Esophagus squamous epithelium (tissue), 5 donors: ENCODE measurements at regions not wholly inside any gene's neighbourhood (a gene's known extent, or its start where the extent isn't known, plus 50 kb on each side); places are given as distances from the start of the nearest gene placed in this dataset.

Experiments used
- DNase-seq: peaks from one replicate; lab custom pipeline; 2025; lab: John Stamatoyannopoulos, UW
- H3K27ac ChIP-seq, 4 donors: fragments of 200-600 bp; sonication (generic); one replicate each; pipeline ENCODE4 v1.5.1; 2016 to 2019; ENCODE audit warnings: mild to moderate bottlenecking in 1 of 4
- H3K27me3 ChIP-seq, 4 donors: fragments of 200-600 bp; sonication (generic); 1 replicate in 3 of 4; 2 replicates in 1 of 4; pipeline versions ENCODE4 v1.5.1 to v1.6.0; 2017 to 2021; ENCODE audit warnings: antibody characterized with exemption in 1 of 4
- H3K36me3 ChIP-seq, 3 donors: fragments of 200-600 bp; sonication (generic); one replicate each; pipeline ENCODE4 v1.5.1; 2016 to 2019
- H3K4me1 ChIP-seq, 3 donors: fragments of 200-600 bp; sonication (generic); one replicate each; pipeline ENCODE4 v1.5.1; 2017 to 2019
- H3K4me3 ChIP-seq, 4 donors: fragments of 200-600 bp; sonication (generic); 1 replicate in 3 of 4; 2 replicates in 1 of 4; pipeline ENCODE4 v1.5.1; 2016 to 2019; ENCODE audit warnings: mild to moderate bottlenecking in 2 of 4, moderate library complexity in 1 of 4
- H3K9me3 ChIP-seq, 3 donors: fragments of 200-600 bp; sonication (generic); one replicate each; pipeline ENCODE4 v1.5.1; 2016 to 2019
- CTCF ChIP-seq, 6 experiments: fragments of 450-650 bp in 4 of 6; fragments of 200-600 bp in 2 of 6; sonication (generic) in 2 of 6; IDR thresholded peaks; one replicate each; pipeline ENCODE4 v1.5.1; 2016 to 2019; ENCODE audit warnings: antibody characterized with exemption in 6 of 6, mild to moderate bottlenecking in 4 of 6, moderate library complexity in 4 of 6
- POLR2A ChIP-seq, 4 donors: fragments of 450-650 bp; IDR thresholded peaks; one replicate each; pipeline ENCODE4 v1.6.1; 2017; ENCODE audit warnings: antibody characterized with exemption in 4 of 4, mild to moderate bottlenecking in 4 of 4, moderate library complexity in 3 of 4
- WGBS, 2 donors: methylation state at CpG; one replicate each; pipeline ENCODE4 v1.1.5; 2018; 5-methylcytosine and 5-hydroxymethylcytosine counted together
- intact Hi-C: fragments of 100-400 bp; cut with DNase I; formaldehyde crosslinking; loops from one replicate; pipeline ENCODE4 v1.15.0; 2022
- donor health status: DM: yes; HTN: yes; CAD: no.

- TF ChIP-seq CTCF (IDR thresholded peaks at IDR 0.05) (no peak), POLR2A (IDR thresholded peaks at IDR 0.05) (no peak)
- WGBS, 2 donors: 37 to 55% methylated on average over 18 to 28 of the region's 39 CpGs
- intact Hi-C loops: no loop called here
- Histone ChIP-seq H3K27me3 (peaks cover 0 to 100% (median 8%) of the 10 kb centered on the region in 4 donors), H3K36me3 (no peaks in the 10 kb centered on the region), H3K9me3 (no peaks in the 10 kb centered on the region), H3K4me1 (peaks cover 24 to 51% (median 26%) of the 10 kb centered on the region in 3 donors), H3K27ac (no peak overlapping the region), H3K4me3 (no peak overlapping the region)
- DNase-seq: no peak
These were observed 58.8 kb upstream of the FBRSL1 start for GRCh38 chr12:132430838-132431774.

- TF ChIP-seq POLR2A (IDR thresholded peaks at IDR 0.05) (no peak), CTCF (IDR thresholded peaks at IDR 0.05) (no peak)
- intact Hi-C loops: no loop called here
- Histone ChIP-seq H3K9me3 (peaks cover 0 to 2% (median 0%) of the 10 kb centered on the region in 3 donors), H3K27ac (no peak overlapping the region), H3K4me1 (peaks cover 24 to 51% (median 26%) of the 10 kb centered on the region in 3 donors), H3K27me3 (peaks cover 0 to 100% (median 8%) of the 10 kb centered on the region in 4 donors), H3K4me3 (peak overlapping the region in 1 of 4 donors; percentile 21), H3K36me3 (no peaks in the 10 kb centered on the region)
- WGBS, 2 donors: 40 to 51% methylated on average over 1 to 4 of the region's 25 CpGs
- DNase-seq: no peak
These were observed 59.9 kb upstream of the FBRSL1 start for GRCh38 chr12:132429946-132430643.

GRCh38 chr12:132429602-132429945 is 60.4 kb upstream of the FBRSL1 start:
- peaks cover 0 to 100% (median 8%) of the 10 kb centered on the region in 4 donors for H3K27me3 ChIP-seq

GRCh38 chr12:132428936-132429601 is 60.9 kb upstream of the FBRSL1 start:
- intact Hi-C loops: no loop called here
- H3K9me3 ChIP-seq: peaks cover 0 to 7% (median 0%) of the 10 kb centered on the region in 3 donors
- H3K4me3 ChIP-seq: peak overlapping the region in 1 of 4 donors; percentile 21
- H3K27ac ChIP-seq: peak overlapping the region in 2 of 4 donors; percentile 22 to 52
- peaks cover 0 to 100% (median 6%) of the 10 kb centered on the region in 4 donors for H3K27me3 ChIP-seq
- no peaks in the 10 kb centered on the region for H3K36me3 ChIP-seq
- TF ChIP-seq POLR2A (IDR thresholded peaks at IDR 0.05) (no peak), CTCF (IDR thresholded peaks at IDR 0.05) (no peak)
- WGBS, 2 donors: 24 to 25% methylated on average over 13 to 15 of the region's 23 CpGs
- DNase-seq: no peak
- H3K4me1 ChIP-seq: peaks cover 24 to 50% (median 25%) of the 10 kb centered on the region in 3 donors

More at GRCh38 chr12:132429602-132429945, 60.4 kb upstream of the FBRSL1 start:
- Histone ChIP-seq H3K36me3 (no peaks in the 10 kb centered on the region), H3K27ac (no peak overlapping the region), H3K9me3 (peaks cover 0 to 7% (median 0%) of the 10 kb centered on the region in 3 donors), H3K4me1 (peaks cover 24 to 51% (median 26%) of the 10 kb centered on the region in 3 donors), H3K4me3 (no peak overlapping the region)
- no peak for DNase-seq
- 0 to 7% methylated on average over 1 to 3 of the region's 10 CpGs for WGBS, 2 donors
- intact Hi-C loops: no loop called here
- TF ChIP-seq CTCF (IDR thresholded peaks at IDR 0.05) (no peak), POLR2A (IDR thresholded peaks at IDR 0.05) (no peak)
